Loucy (cell line): ENCODE measurements at regions not wholly inside any gene's neighbourhood (a gene's known extent, or its start where the extent isn't known, plus 50 kb on each side); places are given as distances from the start of the nearest gene placed in this dataset.

ENCODE experiments used
- CTCF ChIP-seq: fragments of 200-600 bp; sonication (generic); conservative IDR thresholded peaks from 2 replicates; pipeline ENCODE4 v1.5.1; 2014; ENCODE audit warnings: mild to moderate bottlenecking, antibody characterized with exemption, low read length
- EZH2phosphoT487 ChIP-seq: fragments of 200-600 bp; IDR thresholded peaks from 2 replicates; pipeline ENCODE4 v1.6.1; 2018; ENCODE audit warnings: antibody characterized with exemption, mild to moderate bottlenecking, moderate library complexity, borderline replicate concordance

GRCh38 chr10:64312876-64313275 is 791.7 kb downstream of the REEP3 start:
- TF ChIP-seq CTCF: no peak
- TF ChIP-seq EZH2phosphoT487: no peak
